ENCODE measurements at regions not wholly inside any gene's neighbourhood (a gene's known extent, or its start where the extent isn't known, plus 50 kb on each side); places are given as distances from the start of the nearest gene placed in this dataset.
"Not testable (repeated sequence)": the region's sequence is repeated elsewhere in the genome, so short reads cannot be mapped to it uniquely, and the experiment has no call there.

- peak; percentile 29 for DNase-seq (ENCODE audit: low spot score)
These were observed 187.7 kb downstream of the MTERF1 start for GRCh38 chr7:91692800-91693199.

GRCh38 chr7:91694351-91694841, 186.1 kb downstream of the MTERF1 start:
- peak; percentile 3 for DNase-seq (ENCODE audit: low spot score)

GRCh38 chr7:91710881-91711280, 169.6 kb downstream of the MTERF1 start:
- no peak for DNase-seq (ENCODE audit: low spot score)

GRCh38 chr7:91713669-91714068, 166.8 kb downstream of the MTERF1 start:
- no peak for DNase-seq (ENCODE audit: low spot score)

GRCh38 chr7:91717681-91718470, 162.6 kb downstream of the MTERF1 start:
- DNase-seq (ENCODE audit: low spot score), result no peak

- DNase-seq (ENCODE audit: low spot score), result no peak
These were observed 161.5 kb downstream of the MTERF1 start for GRCh38 chr7:91719008-91719407.

GRCh38 chr7:91720260-91720937, 160.1 kb downstream of the MTERF1 start:
- no peak for DNase-seq (ENCODE audit: low spot score)

GRCh38 chr7:91722831-91723230, 157.7 kb downstream of the MTERF1 start:
- DNase-seq (ENCODE audit: low spot score), result no peak

GRCh38 chr7:91729046-91729445, 151.5 kb downstream of the MTERF1 start:
- not testable (repeated sequence) for DNase-seq (ENCODE audit: low spot score)

- no peak for DNase-seq (ENCODE audit: low spot score)
These were observed 148.5 kb downstream of the MTERF1 start for GRCh38 chr7:91731976-91732375.

- DNase-seq (ENCODE audit: low spot score), result no peak
These were observed 131.1 kb downstream of the MTERF1 start for GRCh38 chr7:91749418-91749817.

- no peak for DNase-seq (ENCODE audit: low spot score)
These were observed 130.4 kb downstream of the MTERF1 start for GRCh38 chr7:91750091-91750490.

- DNase-seq (ENCODE audit: low spot score), result no peak
These were observed 128.4 kb downstream of the MTERF1 start for GRCh38 chr7:91752102-91752501.

GRCh38 chr7:91754280-91754679, 126.2 kb downstream of the MTERF1 start:
- DNase-seq (ENCODE audit: low spot score), result not testable (repeated sequence)

GRCh38 chr7:91755121-91755520, 125.4 kb downstream of the MTERF1 start:
- not testable (repeated sequence) for DNase-seq (ENCODE audit: low spot score)

- DNase-seq (ENCODE audit: low spot score), result no peak
These were observed 121.2 kb downstream of the MTERF1 start for GRCh38 chr7:91759205-91759863.

- DNase-seq (ENCODE audit: low spot score), result no peak
These were observed 112.7 kb downstream of the MTERF1 start for GRCh38 chr7:91767820-91768219.

- DNase-seq (ENCODE audit: low spot score), result no peak
These were observed 109.1 kb downstream of the MTERF1 start for GRCh38 chr7:91771394-91771793.

- DNase-seq (ENCODE audit: low spot score), result peak; percentile 18
These were observed 108.3 kb downstream of the MTERF1 start for GRCh38 chr7:91771921-91772815.

GRCh38 chr7:91776171-91776570, 104.3 kb downstream of the MTERF1 start:
- DNase-seq (ENCODE audit: low spot score), result no peak

GRCh38 chr7:91777522-91777921, 103.0 kb downstream of the MTERF1 start:
- no peak for DNase-seq (ENCODE audit: low spot score)

GRCh38 chr7:91778416-91778815, 102.1 kb downstream of the MTERF1 start:
- DNase-seq (ENCODE audit: low spot score), result no peak

Measured in Ammon's horn (tissue), 1 donor.